Lower lobe of right lung (tissue), 2 donors: ENCODE measurements at regions not wholly inside any gene's neighbourhood (a gene's known extent, or its start where the extent isn't known, plus 50 kb on each side); places are given as distances from the start of the nearest gene placed in this dataset.

Source experiments
- ATAC-seq, 2 donors: fragments of 200-7000 bp; cut with Tn5 transposase; one replicate each; pipeline ENCODE4 v1.9.1; 2020 to 2022; ENCODE audit warnings: mild to moderate bottlenecking in 2 of 2, moderate library complexity in 2 of 2
- DNase-seq: peaks from one replicate; pipeline ENCODE4 v3.0.0-alpha.2; 2020
- H3K27ac ChIP-seq: fragments of 200-600 bp; one replicate; pipeline ENCODE4 v1.8.0; 2022
- H3K27me3 ChIP-seq: fragments of 200-600 bp; one replicate; pipeline ENCODE4 v1.8.0; 2022; ENCODE audit warnings: low read depth
- H3K36me3 ChIP-seq: fragments of 200-600 bp; one replicate; pipeline ENCODE4 v1.8.0; 2022; ENCODE audit warnings: mild to moderate bottlenecking
- H3K4me1 ChIP-seq: fragments of 200-600 bp; one replicate; pipeline ENCODE4 v1.8.0; 2022
- H3K4me3 ChIP-seq: fragments of 200-600 bp; one replicate; pipeline ENCODE4 v1.8.0; 2022; ENCODE audit warnings: mild to moderate bottlenecking
- H3K9me3 ChIP-seq: fragments of 200-600 bp; one replicate; pipeline ENCODE4 v1.8.0; 2022
- CTCF ChIP-seq: fragments of 200-600 bp; IDR thresholded peaks from one replicate; pipeline ENCODE4 v1.8.0; 2022; ENCODE audit warnings: antibody characterized with exemption, mild to moderate bottlenecking
- intact Hi-C: fragments of 100-400 bp; cut with DNase I; formaldehyde crosslinking; loops from one replicate; pipeline ENCODE4 v1.11.0; 2022
- donor health status: DM: no; HTN: yes; CAD: no; lungs with severe emphysema.

- no peak for TF ChIP-seq CTCF
- Histone ChIP-seq H3K27ac (no peak overlapping the region), H3K4me3 (no peak overlapping the region), H3K27me3 (no peaks in the 10 kb centered on the region), H3K9me3 (no peaks in the 10 kb centered on the region), H3K36me3 (no peaks in the 10 kb centered on the region), H3K4me1 (no peaks in the 10 kb centered on the region)
- ATAC-seq, result no peak
- intact Hi-C loops, result no loop called here
- DNase-seq, result no peak
Observed at GRCh38 chr12:28711421-28711820, 437.7 kb upstream of the FAR2 start.

DNA sequence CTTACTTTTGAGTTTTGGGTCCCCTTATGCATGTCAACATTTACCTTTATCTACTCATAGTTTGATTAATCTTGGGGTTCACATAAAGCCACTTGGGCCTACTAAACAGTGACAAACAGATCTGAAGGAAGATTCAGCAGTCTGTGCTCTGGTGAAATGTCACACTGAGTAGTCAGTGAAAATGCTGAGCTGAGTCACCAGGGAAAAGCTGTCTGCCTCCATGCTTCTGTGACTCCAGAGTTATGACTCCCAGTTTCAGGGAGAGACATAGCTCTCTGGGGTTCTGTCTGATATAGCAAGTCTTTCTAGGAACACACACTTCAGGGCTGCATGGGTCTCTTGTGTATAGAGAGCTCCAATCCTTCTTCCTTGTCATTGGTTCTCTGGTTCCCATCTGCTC lies 406.3 kb upstream of the FAR2 start:
- intact Hi-C loops, result no loop called here
- no peaks in the 10 kb centered on the region for H3K9me3 ChIP-seq
- H3K36me3 ChIP-seq, result no peaks in the 10 kb centered on the region
- H3K27me3 ChIP-seq, result no peaks in the 10 kb centered on the region
- TF ChIP-seq CTCF, result no peak
- DNase-seq (no peak), ATAC-seq (no peak)
- no peaks in the 10 kb centered on the region for H3K4me1 ChIP-seq
- no peak overlapping the region for H3K4me3 ChIP-seq
- H3K27ac ChIP-seq, result no peak overlapping the region

DNA sequence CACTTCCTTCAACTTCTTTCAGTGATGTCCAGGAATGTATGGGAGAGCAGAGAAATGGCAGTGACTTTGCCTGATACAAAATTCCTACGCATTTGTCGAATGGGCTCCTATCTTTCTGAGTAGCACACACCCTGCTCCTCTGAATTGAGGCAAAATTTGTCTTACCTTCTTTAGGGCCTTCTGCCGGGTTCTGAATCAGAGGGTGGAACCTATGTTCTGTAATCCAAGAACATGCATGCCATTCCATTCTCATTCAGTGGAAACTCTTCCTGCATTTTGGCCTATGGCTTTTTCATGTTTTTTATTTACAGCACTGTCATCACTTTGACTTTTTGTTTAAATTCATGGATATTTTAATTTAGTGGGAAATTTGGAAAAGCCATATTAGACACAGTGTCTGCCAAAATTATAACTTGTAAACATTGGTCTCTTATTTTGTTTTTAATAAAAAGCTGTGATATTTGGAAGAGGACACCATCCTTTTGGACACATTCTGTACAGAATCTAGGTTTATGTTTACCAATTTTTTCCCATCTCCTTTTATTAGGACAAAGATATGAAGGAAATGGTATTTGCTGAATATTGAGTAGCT lies 402.2 kb upstream of the FAR2 start:
- no peak for TF ChIP-seq CTCF
- intact Hi-C loops, result no loop called here

GRCh38 chr12:28750946-28751685 lies 398.0 kb upstream of the FAR2 start:
- TF ChIP-seq CTCF, result no peak
- no peaks in the 10 kb centered on the region for H3K36me3 ChIP-seq
- intact Hi-C loops, result no loop called here
- H3K9me3 ChIP-seq, result no peaks in the 10 kb centered on the region
- no peaks in the 10 kb centered on the region for H3K27me3 ChIP-seq
- ATAC-seq (no peak), DNase-seq (no peak)
- no peak overlapping the region for H3K4me3 ChIP-seq
- H3K27ac ChIP-seq, result no peak overlapping the region
- H3K4me1 ChIP-seq, result no peaks in the 10 kb centered on the region

More for the DNA sequence above, 402.2 kb upstream of the FAR2 start:
- no peaks in the 10 kb centered on the region for H3K36me3 ChIP-seq
- H3K27ac ChIP-seq, result no peak overlapping the region
- ATAC-seq (no peak), DNase-seq (no peak)
- H3K27me3 ChIP-seq, result no peaks in the 10 kb centered on the region
- H3K9me3 ChIP-seq, result no peaks in the 10 kb centered on the region
- H3K4me3 ChIP-seq, result no peak overlapping the region
- no peaks in the 10 kb centered on the region for H3K4me1 ChIP-seq

DNA sequence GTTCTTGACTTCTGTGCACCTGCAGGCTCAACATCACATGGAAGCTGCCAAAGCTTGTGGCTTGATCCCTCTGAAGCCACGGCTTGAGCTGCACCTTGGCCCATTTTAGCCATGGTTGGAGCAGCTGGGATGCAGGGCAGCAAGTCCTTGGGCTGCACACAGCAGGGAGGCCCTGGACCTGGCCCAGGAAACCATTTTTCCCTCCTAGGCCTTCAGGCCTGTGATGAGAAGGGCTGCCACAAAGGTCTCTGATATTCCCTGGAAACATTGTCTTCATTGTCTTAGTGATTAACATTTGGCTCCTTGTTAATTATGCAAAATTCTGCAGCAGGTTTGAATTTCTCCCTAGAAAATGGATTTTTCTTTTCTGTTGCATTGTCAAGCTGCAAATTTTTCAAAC lies 394.1 kb upstream of the FAR2 start:
- intact Hi-C loops, result no loop called here
- no peaks in the 10 kb centered on the region for H3K36me3 ChIP-seq
- no peaks in the 10 kb centered on the region for H3K27me3 ChIP-seq
- ATAC-seq (no peak), DNase-seq (no peak)
- H3K4me1 ChIP-seq, result no peaks in the 10 kb centered on the region
- no peak overlapping the region for H3K4me3 ChIP-seq
- H3K9me3 ChIP-seq, result no peaks in the 10 kb centered on the region
- H3K27ac ChIP-seq, result no peak overlapping the region
- TF ChIP-seq CTCF, result no peak
